DOHH2 (cell line): ENCODE measurements at regions not wholly inside any gene's neighbourhood (a gene's known extent, or its start where the extent isn't known, plus 50 kb on each side); places are given as distances from the start of the nearest gene placed in this dataset.

Source experiments
- CTCF ChIP-seq: fragments of 200-600 bp; sonication (generic); IDR thresholded peaks from one replicate; pipeline ENCODE4 v1.5.1; 2014; ENCODE audit warnings: antibody characterized with exemption, mild to moderate bottlenecking, low read depth, low read length; ENCODE audit not compliant: poor library complexity, severe bottlenecking
- EZH2phosphoT487 ChIP-seq: fragments of 200-600 bp; sonication (generic); IDR thresholded peaks from 2 replicates; pipeline ENCODE4 v1.6.1; 2017; ENCODE audit warnings: borderline replicate concordance, mild to moderate bottlenecking, antibody characterized with exemption, low read length, moderate library complexity, mixed read lengths

- TF ChIP-seq EZH2phosphoT487, result no peak
- TF ChIP-seq CTCF, result no peak
Measured at GRCh38 chr20:11172881-11173280, 499.1 kb upstream of the JAG1 start.
